Endodermal cell (in vitro differentiated cells): ENCODE measurements at regions not wholly inside any gene's neighbourhood (a gene's known extent, or its start where the extent isn't known, plus 50 kb on each side); places are given as distances from the start of the nearest gene placed in this dataset.

Experiments used
- DNase-seq: peaks from one replicate; pipeline ENCODE4 v3.0.0-alpha.2; 2017
- H3K27ac ChIP-seq: 2 replicates; pipeline ENCODE4 v1.5.1; 2013; ENCODE audit warnings: mild to moderate bottlenecking, low read depth, low read length, moderate library complexity
- H3K27me3 ChIP-seq: 2 replicates; pipeline ENCODE4 v1.6.1; 2013; ENCODE audit warnings: mild to moderate bottlenecking, low read length, moderate library complexity; ENCODE audit not compliant: insufficient read depth, control insufficient read depth, poor library complexity, severe bottlenecking
- H3K36me3 ChIP-seq: 2 replicates; pipeline ENCODE4 v1.7.0; 2013; ENCODE audit warnings: mild to moderate bottlenecking, low read length, moderate library complexity; ENCODE audit not compliant: control insufficient read depth, insufficient read depth
- H3K4me1 ChIP-seq: one replicate; pipeline ENCODE4 v1.7.0; 2013; ENCODE audit warnings: low read length; ENCODE audit not compliant: control insufficient read depth, insufficient read depth
- H3K4me3 ChIP-seq: 2 replicates; pipeline ENCODE4 v1.5.1; 2013; ENCODE audit warnings: mild to moderate bottlenecking, low read length, moderate library complexity
- H3K9ac ChIP-seq: 2 replicates; pipeline ENCODE4 v1.6.1; 2013; ENCODE audit warnings: mild to moderate bottlenecking, low read length, moderate library complexity; ENCODE audit not compliant: poor library complexity, severe bottlenecking; ENCODE audit errors: extremely low read depth
- H3K9me3 ChIP-seq: 2 replicates; pipeline ENCODE4 v1.6.1; 2013; ENCODE audit warnings: mild to moderate bottlenecking, low read length, moderate library complexity; ENCODE audit not compliant: control insufficient read depth
- H3K27ac Mint-ChIP-seq: 2 replicates; pipeline ENCODE4 v1.8.0; 2020; ENCODE audit warnings: mixed read lengths
- H3K27me3 Mint-ChIP-seq: 2 replicates; pipeline ENCODE4 v1.8.0; 2021; ENCODE audit warnings: mild to moderate bottlenecking, mixed read lengths; ENCODE audit not compliant: insufficient read depth
- H3K36me3 Mint-ChIP-seq: 2 replicates; pipeline ENCODE4 v1.8.0; 2020; ENCODE audit warnings: low read depth, mixed read lengths
- H3K4me1 Mint-ChIP-seq: 2 replicates; pipeline ENCODE4 v1.8.0; 2020; ENCODE audit warnings: mixed read lengths
- H3K4me3 Mint-ChIP-seq: 2 replicates; pipeline ENCODE4 v1.8.0; 2020; ENCODE audit warnings: mild to moderate bottlenecking, moderate library complexity, mixed read lengths
- H3K9me3 Mint-ChIP-seq: 2 replicates; pipeline ENCODE4 v1.8.0; 2020; ENCODE audit warnings: mild to moderate bottlenecking, mixed read lengths
- whole genome bisulfite sequencing, 2 experiments: methylation state at CpG; one replicate each; pipeline versions ENCODE4 v1.1.5 to v1.1.7; 2013; ENCODE audit warnings: missing lambda C conversion rate in 2 of 2, mixed read lengths in 1 of 2; ENCODE audit not compliant: insufficient coverage in 1 of 2, insufficient read length in 1 of 2; 5-methylcytosine and 5-hydroxymethylcytosine counted together
- TF ChIP-seq, protein P1 (sequence below): fragments of 200-600 bp; sonication (generic); conservative IDR thresholded peaks from 2 replicates; pipeline ENCODE4 v1.5.0; 2021; ENCODE audit warnings: antibody characterized with exemption, mild to moderate bottlenecking

DNA sequence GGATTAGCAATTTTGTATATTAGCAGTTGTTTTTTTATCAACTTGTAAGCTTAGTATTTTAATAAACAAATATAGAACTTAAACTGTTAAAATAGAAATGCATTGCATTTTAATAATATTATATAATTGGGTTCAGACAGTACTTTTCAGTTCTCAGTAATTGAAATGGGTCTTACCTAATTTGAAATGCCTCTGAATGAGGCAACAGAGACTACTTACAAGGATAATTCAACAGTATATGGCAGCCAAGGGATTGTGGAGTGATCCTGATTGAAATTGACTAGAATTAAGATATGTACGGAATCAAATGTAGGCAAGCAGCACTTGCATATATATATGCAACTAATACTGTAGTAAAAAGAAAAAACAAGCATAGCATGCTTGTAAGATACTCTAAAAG is 1503.9 kb upstream of the MIR17HG start:
- H3K9me3 ChIP-seq, result no peaks in the 10 kb centered on the region
- Mint-ChIP-seq H3K9me3 (no peaks in the 10 kb centered on the region), H3K4me1 (peaks cover 1% of the 10 kb centered on the region), H3K4me3 (no peak overlapping the region), H3K27me3 (no peaks in the 10 kb centered on the region), H3K27ac (no peak overlapping the region), H3K36me3 (no peaks in the 10 kb centered on the region)
- no peak overlapping the region for H3K27ac ChIP-seq
- no CpG with 5 or more reads among the region's 1 CpG for WGBS, 2 experiments
- H3K9ac ChIP-seq, result no peak overlapping the region
- H3K4me3 ChIP-seq, result no peak overlapping the region
- H3K36me3 ChIP-seq, result no peaks in the 10 kb centered on the region
- DNase-seq, result no peak
- TF ChIP-seq, protein P1, sequence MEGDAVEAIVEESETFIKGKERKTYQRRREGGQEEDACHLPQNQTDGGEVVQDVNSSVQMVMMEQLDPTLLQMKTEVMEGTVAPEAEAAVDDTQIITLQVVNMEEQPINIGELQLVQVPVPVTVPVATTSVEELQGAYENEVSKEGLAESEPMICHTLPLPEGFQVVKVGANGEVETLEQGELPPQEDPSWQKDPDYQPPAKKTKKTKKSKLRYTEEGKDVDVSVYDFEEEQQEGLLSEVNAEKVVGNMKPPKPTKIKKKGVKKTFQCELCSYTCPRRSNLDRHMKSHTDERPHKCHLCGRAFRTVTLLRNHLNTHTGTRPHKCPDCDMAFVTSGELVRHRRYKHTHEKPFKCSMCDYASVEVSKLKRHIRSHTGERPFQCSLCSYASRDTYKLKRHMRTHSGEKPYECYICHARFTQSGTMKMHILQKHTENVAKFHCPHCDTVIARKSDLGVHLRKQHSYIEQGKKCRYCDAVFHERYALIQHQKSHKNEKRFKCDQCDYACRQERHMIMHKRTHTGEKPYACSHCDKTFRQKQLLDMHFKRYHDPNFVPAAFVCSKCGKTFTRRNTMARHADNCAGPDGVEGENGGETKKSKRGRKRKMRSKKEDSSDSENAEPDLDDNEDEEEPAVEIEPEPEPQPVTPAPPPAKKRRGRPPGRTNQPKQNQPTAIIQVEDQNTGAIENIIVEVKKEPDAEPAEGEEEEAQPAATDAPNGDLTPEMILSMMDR, result no peak
- no peaks in the 10 kb centered on the region for H3K4me1 ChIP-seq
- H3K27me3 ChIP-seq, result no peaks in the 10 kb centered on the region

DNA sequence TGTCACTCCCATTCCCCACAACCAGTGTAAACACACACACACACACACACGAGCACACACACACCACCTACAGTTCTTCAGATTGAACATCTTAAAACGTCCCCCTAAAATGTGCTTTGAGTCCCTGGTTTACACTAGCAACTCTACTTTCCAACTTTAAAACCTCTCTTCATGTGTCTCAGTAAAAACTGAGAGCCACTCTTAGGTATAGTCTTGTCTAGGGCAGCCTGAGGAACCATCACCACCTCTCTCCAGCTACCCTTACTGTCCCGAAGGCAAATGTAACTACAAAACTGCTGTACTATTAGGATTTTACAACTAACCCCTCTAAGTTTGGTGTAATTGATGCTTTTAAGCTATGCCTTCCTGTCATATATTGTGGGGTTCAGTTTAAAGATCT is 1501.6 kb upstream of the MIR17HG start:
- Mint-ChIP-seq H3K9me3 (no peaks in the 10 kb centered on the region), H3K27ac (no peak overlapping the region), H3K4me3 (no peak overlapping the region), H3K27me3 (no peaks in the 10 kb centered on the region), H3K4me1 (peaks cover 1% of the 10 kb centered on the region), H3K36me3 (no peaks in the 10 kb centered on the region)
- no peaks in the 10 kb centered on the region for H3K4me1 ChIP-seq
- TF ChIP-seq, protein P1, result no peak
- no peak overlapping the region for H3K4me3 ChIP-seq
- 85 to 100% methylated on average over 2 to 3 of the region's 3 CpGs for WGBS, 2 experiments
- H3K27me3 ChIP-seq, result no peaks in the 10 kb centered on the region
- no peaks in the 10 kb centered on the region for H3K9me3 ChIP-seq
- no peak overlapping the region for H3K9ac ChIP-seq
- H3K36me3 ChIP-seq, result no peaks in the 10 kb centered on the region
- H3K27ac ChIP-seq, result no peak overlapping the region
- DNase-seq, result no peak

DNA sequence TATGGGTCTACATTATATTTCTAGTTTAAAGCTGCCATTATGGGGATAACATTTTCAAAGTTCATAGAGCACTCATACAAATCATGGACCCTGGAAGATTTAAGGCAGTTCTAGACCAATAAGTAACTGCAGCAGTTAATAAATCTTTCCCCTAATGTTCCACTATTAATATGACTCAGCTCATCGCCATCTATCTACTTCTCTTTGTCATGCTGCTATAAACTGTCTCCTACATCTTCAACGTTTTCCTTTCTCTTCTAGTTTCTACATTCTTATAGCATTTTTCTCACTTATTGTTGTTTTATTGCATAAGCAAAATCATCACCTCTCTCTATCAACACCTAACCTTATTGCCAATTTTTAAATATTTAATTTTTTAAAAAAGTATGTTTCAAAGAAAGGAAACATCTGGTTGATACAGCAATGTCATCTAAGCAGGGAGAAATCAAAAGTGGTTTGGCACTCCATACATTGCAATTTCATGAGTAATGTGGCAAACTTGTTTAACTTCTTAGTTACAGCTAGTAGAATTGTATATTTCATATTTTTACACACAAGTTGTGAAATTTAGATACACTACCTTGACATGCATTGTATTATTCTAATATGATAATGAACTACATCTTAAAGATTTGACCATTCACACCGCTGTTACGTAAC is 1500.4 kb upstream of the MIR17HG start:
- 67 to 83% methylated on average over 2 to 4 of the region's 4 CpGs for WGBS, 2 experiments

More for the DNA sequence above, 1500.4 kb upstream of the MIR17HG start:
- Histone ChIP-seq H3K27me3 (no peaks in the 10 kb centered on the region), H3K27ac (no peak overlapping the region), H3K4me1 (no peaks in the 10 kb centered on the region), H3K9me3 (no peaks in the 10 kb centered on the region), H3K4me3 (no peak overlapping the region), H3K36me3 (no peaks in the 10 kb centered on the region), H3K9ac (no peak overlapping the region)
- no peaks in the 10 kb centered on the region for H3K36me3 Mint-ChIP-seq
- peaks cover 1% of the 10 kb centered on the region for H3K4me1 Mint-ChIP-seq
- H3K27ac Mint-ChIP-seq, result no peak overlapping the region
- no peak for DNase-seq
- H3K9me3 Mint-ChIP-seq, result no peaks in the 10 kb centered on the region
- no peaks in the 10 kb centered on the region for H3K27me3 Mint-ChIP-seq
- TF ChIP-seq, protein P1, result no peak
- no peak overlapping the region for H3K4me3 Mint-ChIP-seq
